IMR-90 (cell line): ENCODE measurements at regions not wholly inside any gene's neighbourhood (a gene's known extent, or its start where the extent isn't known, plus 50 kb on each side); places are given as distances from the start of the nearest gene placed in this dataset.

Experiments
- ATAC-seq: fragments of 200-7000 bp; cut with Tn5 transposase; 2 replicates; pipeline ENCODE4 v1.9.1; 2020; ENCODE audit warnings: low read depth, mild to moderate bottlenecking, moderate library complexity
- BruUV-seq: library from RNA; stranded (reverse); fragments of 400-500 nt; replicated peaks from 2 replicates; lab custom pipeline; 2021; lab: Mats Ljungman, UMichigan
- CTCF ChIA-PET: fragments of 300-600 bp; formaldehyde crosslinking; extraction: SDS; loops from one replicate; lab custom pipeline; 2021; ENCODE audit warnings: antibody characterized with exemption; lab: Yijun Ruan, JAX
- POLR2A ChIA-PET: fragments of 300-600 bp; sonication (Branson Sonifier 250); formaldehyde crosslinking; loops from one replicate; lab custom pipeline; 2022; ENCODE audit warnings: antibody characterized with exemption; ENCODE audit not compliant: unreplicated experiment; lab: Charles Lee
- DNase-seq: peaks from one replicate; pipeline ENCODE4 v3.0.0; 2013
- H2AFZ ChIP-seq: replicated peaks from 2 replicates; pipeline ENCODE3; 2013; ENCODE audit warnings: low read length, mild to moderate bottlenecking; ENCODE audit not compliant: poor library complexity
- H2AK5ac ChIP-seq: 2 replicates; pipeline ENCODE4 v1.6.1; 2013; ENCODE audit warnings: low read depth, low read length, inconsistent platforms
- H2AK9ac ChIP-seq: replicated peaks from 2 replicates; pipeline ENCODE3; 2013; ENCODE audit warnings: mild to moderate bottlenecking, low read depth, low read length, moderate library complexity; ENCODE audit not compliant: poor library complexity
- H2BK120ac ChIP-seq: 2 replicates; pipeline ENCODE4 v1.6.1; 2013; ENCODE audit warnings: low read depth, low read length, inconsistent platforms
- H2BK15ac ChIP-seq: 3 replicates; pipeline ENCODE4 v1.6.1; 2013; ENCODE audit warnings: low read depth, low read length, inconsistent platforms
- H2BK20ac ChIP-seq: 2 replicates; pipeline ENCODE4 v1.6.1; 2013; ENCODE audit warnings: low read depth, mild to moderate bottlenecking, inconsistent platforms, low read length, moderate library complexity
- H2BK5ac ChIP-seq: 2 replicates; pipeline ENCODE4 v1.6.1; 2013; ENCODE audit warnings: mild to moderate bottlenecking, low read depth, low read length, inconsistent platforms; ENCODE audit not compliant: poor library complexity, severe bottlenecking
- H3K14ac ChIP-seq: replicated peaks from 2 replicates; pipeline ENCODE4 v1.6.1; 2013; ENCODE audit warnings: low read depth, low read length, inconsistent platforms
- H3K18ac ChIP-seq: 2 replicates; pipeline ENCODE4 v1.6.1; 2013; ENCODE audit warnings: low read depth, low read length, control low read depth
- H3K23ac ChIP-seq: 2 replicates; pipeline ENCODE4 v1.6.1; 2013; ENCODE audit warnings: low read depth, low read length, inconsistent platforms
- H3K27ac ChIP-seq: 2 replicates; pipeline ENCODE4 v1.5.1; 2013; ENCODE audit warnings: mild to moderate bottlenecking, control low read depth, low read length; ENCODE audit not compliant: insufficient read depth
- H3K27me3 ChIP-seq: 2 replicates; pipeline ENCODE4 v1.6.1; 2013; ENCODE audit warnings: low read length; ENCODE audit not compliant: control insufficient read depth, insufficient read depth
- H3K36me3 ChIP-seq: 2 replicates; pipeline ENCODE4 v1.6.1; 2013; ENCODE audit warnings: low read length, mixed read lengths; ENCODE audit not compliant: control insufficient read depth, insufficient read depth
- H3K4ac ChIP-seq: 2 replicates; pipeline ENCODE4 v1.6.1; 2013; ENCODE audit warnings: low read depth, low read length, inconsistent platforms
- H3K4me1 ChIP-seq: 2 replicates; pipeline ENCODE4 v1.6.1; 2013; ENCODE audit warnings: low read length, mixed read lengths; ENCODE audit not compliant: control insufficient read depth, insufficient read depth
- H3K4me2 ChIP-seq: 2 replicates; pipeline ENCODE4 v1.6.1; 2013; ENCODE audit warnings: low read depth, mild to moderate bottlenecking, control low read depth, low read length, moderate library complexity
- H3K4me3 ChIP-seq: 2 replicates; pipeline ENCODE4 v1.5.1; 2013; ENCODE audit warnings: low read depth, mild to moderate bottlenecking, control low read depth, low read length, moderate library complexity; ENCODE audit not compliant: insufficient read depth
- H3K56ac ChIP-seq: 2 replicates; pipeline ENCODE4 v1.6.1; 2013; ENCODE audit warnings: low read length, inconsistent platforms; ENCODE audit not compliant: insufficient read depth; ENCODE audit errors: extremely low read depth
- H3K79me1 ChIP-seq, 2 experiments: 2 replicates each; pipeline ENCODE4 v1.6.1; 2013; ENCODE audit warnings: low read length in 2 of 2, inconsistent platforms in 1 of 2, low read depth in 1 of 2
- H3K9ac ChIP-seq: 2 replicates; pipeline ENCODE4 v1.6.1; 2013; ENCODE audit warnings: low read depth, low read length, control low read depth
- H3K9me1 ChIP-seq: 2 replicates; pipeline ENCODE4 v1.6.1; 2013; ENCODE audit warnings: low read length, inconsistent platforms; ENCODE audit not compliant: insufficient read depth
- H3K9me3 ChIP-seq: 2 replicates; pipeline ENCODE4 v1.6.1; 2013; ENCODE audit warnings: low read length; ENCODE audit not compliant: control insufficient read depth, insufficient read depth
- H4K20me1 ChIP-seq: 2 replicates; pipeline ENCODE4 v1.6.1; 2013; ENCODE audit warnings: low read length, inconsistent platforms; ENCODE audit not compliant: insufficient read depth
- H4K5ac ChIP-seq: 2 replicates; pipeline ENCODE4 v1.6.1; 2013; ENCODE audit warnings: mild to moderate bottlenecking, low read depth, low read length, control low read depth
- H4K8ac ChIP-seq, 2 experiments: 2 replicates each; pipeline ENCODE4 v1.6.1; 2013; ENCODE audit warnings: low read depth in 2 of 2, low read length in 2 of 2, control low read depth in 1 of 2, inconsistent platforms in 1 of 2
- H4K91ac ChIP-seq: 2 replicates; pipeline ENCODE4 v1.6.1; 2013; ENCODE audit warnings: low read depth, low read length, inconsistent platforms; ENCODE audit not compliant: insufficient read depth
- CEBPB ChIP-seq: IDR thresholded peaks from 2 replicates; pipeline ENCODE4 v1.6.1; 2012; ENCODE audit warnings: low read depth, low read length, improper control_type of control experiment
- FOS ChIP-seq: fragments of 150-350 bp; IDR thresholded peaks from 2 replicates; pipeline ENCODE4 v1.6.1; 2016; ENCODE audit warnings: low read depth, low read length
- MAFK ChIP-seq: IDR thresholded peaks from 2 replicates; pipeline ENCODE4 v1.6.1; 2012; ENCODE audit warnings: low read depth, low read length, improper control_type of control experiment
- RAD21 ChIP-seq: IDR thresholded peaks from 2 replicates; pipeline ENCODE4 v1.6.1; 2012; ENCODE audit warnings: low read length, improper control_type of control experiment
- RFX5 ChIP-seq: IDR thresholded peaks from 2 replicates; pipeline ENCODE4 v1.8.0; 2012; ENCODE audit warnings: low read depth, mild to moderate bottlenecking, low read length, moderate library complexity
- SMC3 ChIP-seq: fragments of 150-350 bp; IDR thresholded peaks from 2 replicates; pipeline ENCODE4 v1.6.1; 2016; ENCODE audit warnings: low read depth, mild to moderate bottlenecking, antibody characterized with exemption, low read length, moderate library complexity
- WGBS, 2 experiments: methylation state at CpG; one replicate each; pipeline versions ENCODE4 v1.1.5 to v1.1.7; 2013; ENCODE audit warnings: missing lambda C conversion rate in 2 of 2; ENCODE audit not compliant: insufficient read length in 1 of 2; ENCODE audit errors: extremely low coverage in 2 of 2; 5-methylcytosine and 5-hydroxymethylcytosine counted together
- dilution Hi-C: fragments of 300-500 bp; cut with HindIII; formaldehyde crosslinking; loops from one replicate; pipeline ENCODE4 v1.14.3; 2018; ENCODE audit warnings: low sequenced_read_pairs; ENCODE audit not compliant: unreplicated experiment
- in situ Hi-C: fragments of 300-500 bp; cut with MboI; formaldehyde crosslinking; loops from 3 replicates; pipeline ENCODE4 v1.14.3; 2019; ENCODE audit warnings: low sequenced_read_pairs, inconsistent platforms, mixed read lengths
- intact Hi-C: fragments of 100-400 bp; cut with micrococcal nuclease; formaldehyde crosslinking; loops from 2 replicates; pipeline ENCODE4 v1.10.0; 2022
- TF ChIP-seq, protein P1 (sequence below): conservative IDR thresholded peaks from 2 replicates; pipeline ENCODE4 v1.5.1; 2012; ENCODE audit warnings: mild to moderate bottlenecking, low read depth, low read length, improper control_type of control experiment

DNA sequence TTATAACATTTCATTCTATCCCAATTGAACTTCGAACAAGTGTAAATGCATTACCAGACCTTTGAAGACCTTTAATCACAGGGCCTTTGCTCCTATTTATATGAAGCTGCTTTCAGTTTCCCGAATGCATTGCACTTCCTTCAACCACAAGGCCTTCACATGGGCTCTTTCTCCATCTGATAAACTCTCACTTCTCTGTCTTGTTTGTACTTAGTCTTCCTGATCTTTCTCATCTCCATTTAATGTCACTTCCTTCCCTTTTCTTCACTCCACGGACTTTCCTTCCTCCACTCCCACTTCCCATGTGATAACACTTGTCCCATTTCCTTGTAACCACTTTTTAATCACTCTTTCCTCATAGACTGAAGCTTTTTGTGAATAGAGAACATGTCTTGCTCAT, 74.3 kb upstream of the TNC start:
- no peaks in the 10 kb centered on the region for H3K9me1 ChIP-seq
- WGBS, 2 experiments: 100% methylated on average over 2 of the region's 3 CpGs; no CpG with 5 or more reads in 1 of the 2 experiments
- DNase-seq (no peak), ATAC-seq (no peak)
- no peaks in the 10 kb centered on the region for H3K79me1 ChIP-seq
- peaks cover 5% of the 10 kb centered on the region for H3K9me3 ChIP-seq
- H3K56ac ChIP-seq: no peak overlapping the region
- no peaks in the 10 kb centered on the region for H3K36me3 ChIP-seq
- no peak overlapping the region for H3K23ac ChIP-seq
- H3K27ac ChIP-seq: no peak overlapping the region
- H2BK20ac ChIP-seq: no peak overlapping the region
- no peak overlapping the region; the same call in 1 of the 2 replicates for H2BK120ac ChIP-seq
- no peak overlapping the region for H2BK5ac ChIP-seq
- H4K20me1 ChIP-seq: no peaks in the 10 kb centered on the region
- intact Hi-C loops (no loop called here), dilution Hi-C loops (no loop called here), in situ Hi-C loops (no loop called here)
- TF ChIP-seq MAFK (no peak), RAD21 (no peak), FOS (no peak), CEBPB (no peak), RFX5 (no peak), SMC3 (no peak)
- TF ChIP-seq, protein P1, sequence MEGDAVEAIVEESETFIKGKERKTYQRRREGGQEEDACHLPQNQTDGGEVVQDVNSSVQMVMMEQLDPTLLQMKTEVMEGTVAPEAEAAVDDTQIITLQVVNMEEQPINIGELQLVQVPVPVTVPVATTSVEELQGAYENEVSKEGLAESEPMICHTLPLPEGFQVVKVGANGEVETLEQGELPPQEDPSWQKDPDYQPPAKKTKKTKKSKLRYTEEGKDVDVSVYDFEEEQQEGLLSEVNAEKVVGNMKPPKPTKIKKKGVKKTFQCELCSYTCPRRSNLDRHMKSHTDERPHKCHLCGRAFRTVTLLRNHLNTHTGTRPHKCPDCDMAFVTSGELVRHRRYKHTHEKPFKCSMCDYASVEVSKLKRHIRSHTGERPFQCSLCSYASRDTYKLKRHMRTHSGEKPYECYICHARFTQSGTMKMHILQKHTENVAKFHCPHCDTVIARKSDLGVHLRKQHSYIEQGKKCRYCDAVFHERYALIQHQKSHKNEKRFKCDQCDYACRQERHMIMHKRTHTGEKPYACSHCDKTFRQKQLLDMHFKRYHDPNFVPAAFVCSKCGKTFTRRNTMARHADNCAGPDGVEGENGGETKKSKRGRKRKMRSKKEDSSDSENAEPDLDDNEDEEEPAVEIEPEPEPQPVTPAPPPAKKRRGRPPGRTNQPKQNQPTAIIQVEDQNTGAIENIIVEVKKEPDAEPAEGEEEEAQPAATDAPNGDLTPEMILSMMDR: no peak
- H2BK15ac ChIP-seq: no peak overlapping the region
- no peak overlapping the region for H3K9ac ChIP-seq
- H3K4me3 ChIP-seq: no peak overlapping the region
- H3K4me1 ChIP-seq: no peaks in the 10 kb centered on the region
- H3K27me3 ChIP-seq: no peaks in the 10 kb centered on the region
- H2AFZ ChIP-seq: no peak overlapping the region
- no peak overlapping the region for H2AK9ac ChIP-seq
- H3K4me2 ChIP-seq: no peak overlapping the region
- no peak overlapping the region for H2AK5ac ChIP-seq
- POLR2A ChIA-PET: no interaction called here
- no peak overlapping the region for H3K4ac ChIP-seq
- no peak overlapping the region for H3K14ac ChIP-seq
- CTCF ChIA-PET: no interaction called here
- H4K8ac ChIP-seq: no peak overlapping the region
- H4K91ac ChIP-seq: no peak overlapping the region
- H3K18ac ChIP-seq: no peak overlapping the region
- H4K5ac ChIP-seq: no peak overlapping the region
- no TSS peak for BruUV-seq
